GM03348 (cell line): ENCODE measurements at regions not wholly inside any gene's neighbourhood (a gene's known extent, or its start where the extent isn't known, plus 50 kb on each side); places are given as distances from the start of the nearest gene placed in this dataset.
A peak's percentile ranks its signal among the peaks of the same experiment; 100 is the strongest.

Experiments used
- DNase-seq: peaks from one replicate; pipeline ENCODE4 v3.0.0; 2012; ENCODE audit warnings: low spot score

- DNase-seq, result no peak
These were observed 106.0 kb upstream of the FAR2 start for GRCh38 chr12:29043069-29043468.

GRCh38 chr12:29044799-29045198, 104.3 kb upstream of the FAR2 start:
- DNase-seq, result no peak

DNA sequence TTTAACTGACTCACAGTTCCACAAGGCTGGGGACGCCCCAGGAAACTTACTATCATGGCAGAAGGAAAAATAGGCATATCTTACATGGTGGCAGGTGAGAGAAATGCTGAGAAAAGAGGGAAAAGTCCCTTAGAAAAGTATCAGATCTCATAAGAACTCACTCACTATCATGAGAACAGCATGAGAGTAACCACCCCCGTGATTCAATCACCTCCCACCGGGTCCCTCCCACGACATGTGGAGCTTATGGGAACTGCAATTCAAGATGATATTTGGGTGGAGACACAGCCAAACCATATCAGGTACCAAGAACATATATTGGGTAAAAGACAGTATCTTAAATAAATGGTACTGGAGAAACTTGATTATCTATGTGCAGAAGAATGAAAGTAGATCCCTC, 100.3 kb upstream of the FAR2 start:
- no peak for DNase-seq

DNA sequence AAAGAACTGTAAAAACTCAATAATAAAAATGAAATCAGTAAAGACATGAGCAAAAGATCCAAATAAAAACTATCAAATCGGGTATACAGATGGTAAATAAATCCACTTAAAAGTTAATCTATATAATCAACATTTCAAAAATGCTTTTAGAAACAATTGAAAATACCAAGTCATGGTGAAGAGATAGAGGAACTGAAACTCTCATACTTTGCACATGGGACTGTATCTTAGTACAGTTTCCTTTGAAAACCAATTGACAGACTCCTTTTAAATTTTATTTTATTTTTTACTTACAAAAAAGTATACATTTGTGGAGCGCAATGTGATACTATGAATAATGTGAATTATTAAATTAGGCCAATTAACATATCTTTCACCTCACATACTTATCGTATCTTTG, 98.6 kb upstream of the FAR2 start:
- DNase-seq, result no peak

DNA sequence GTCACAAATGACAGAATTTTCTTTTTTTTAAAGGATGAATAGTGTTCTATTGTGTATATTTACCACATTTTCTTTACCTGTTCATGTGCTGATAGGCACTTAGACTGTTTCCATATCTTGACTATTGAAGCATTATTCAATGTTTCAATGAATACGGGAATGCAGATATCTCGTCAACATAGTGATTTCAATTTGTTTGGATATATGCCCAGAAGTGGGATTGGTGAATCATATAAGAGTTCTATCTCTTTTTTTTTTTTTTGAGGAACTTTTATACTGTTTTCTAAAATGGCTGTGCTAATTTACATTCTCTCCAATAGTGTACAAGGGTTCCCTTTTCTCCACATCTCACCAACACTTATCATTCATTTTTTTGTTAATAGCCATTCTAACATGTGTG, 97.9 kb upstream of the FAR2 start:
- no peak for DNase-seq

- no peak for DNase-seq
These were observed 95.5 kb upstream of the FAR2 start for GRCh38 chr12:29053567-29053966.

DNA sequence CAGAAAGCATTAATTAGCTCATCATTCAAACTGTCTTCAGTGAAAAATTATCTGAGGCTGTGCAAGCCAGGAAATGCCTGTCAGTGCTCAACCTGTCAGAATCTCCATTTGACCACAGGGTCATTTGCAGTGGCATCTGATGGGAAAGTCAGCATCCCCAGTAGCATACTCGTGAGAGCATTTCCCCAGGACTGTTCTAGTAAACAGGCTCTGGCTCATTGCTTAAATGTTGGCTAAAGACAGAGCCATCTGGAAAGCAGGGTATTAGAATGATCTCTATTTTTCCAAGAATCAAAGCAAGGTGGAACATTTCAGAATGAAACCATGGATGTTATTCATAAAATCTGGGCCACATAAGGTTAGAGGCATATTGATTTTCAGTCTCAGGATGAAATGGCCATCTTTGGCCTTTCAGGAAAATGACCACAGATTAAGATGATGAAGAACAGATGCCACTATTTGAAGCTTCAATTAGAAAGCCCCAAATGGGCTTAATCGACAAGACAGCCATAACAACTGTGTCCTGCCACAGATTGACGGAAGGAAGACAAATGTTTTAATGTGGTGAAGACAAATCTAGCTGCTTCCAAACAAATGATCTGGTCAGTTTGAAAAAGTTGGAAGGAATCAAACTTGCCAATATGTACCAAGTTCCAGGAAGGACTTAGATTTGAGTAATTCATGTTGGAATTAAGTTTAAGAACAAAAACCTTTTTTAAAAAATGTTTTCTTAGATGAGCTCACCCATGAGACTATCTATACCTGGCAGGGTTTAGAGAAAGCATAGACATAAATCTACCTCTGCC, 94.0 kb upstream of the FAR2 start:
- DNase-seq, result no peak

DNA sequence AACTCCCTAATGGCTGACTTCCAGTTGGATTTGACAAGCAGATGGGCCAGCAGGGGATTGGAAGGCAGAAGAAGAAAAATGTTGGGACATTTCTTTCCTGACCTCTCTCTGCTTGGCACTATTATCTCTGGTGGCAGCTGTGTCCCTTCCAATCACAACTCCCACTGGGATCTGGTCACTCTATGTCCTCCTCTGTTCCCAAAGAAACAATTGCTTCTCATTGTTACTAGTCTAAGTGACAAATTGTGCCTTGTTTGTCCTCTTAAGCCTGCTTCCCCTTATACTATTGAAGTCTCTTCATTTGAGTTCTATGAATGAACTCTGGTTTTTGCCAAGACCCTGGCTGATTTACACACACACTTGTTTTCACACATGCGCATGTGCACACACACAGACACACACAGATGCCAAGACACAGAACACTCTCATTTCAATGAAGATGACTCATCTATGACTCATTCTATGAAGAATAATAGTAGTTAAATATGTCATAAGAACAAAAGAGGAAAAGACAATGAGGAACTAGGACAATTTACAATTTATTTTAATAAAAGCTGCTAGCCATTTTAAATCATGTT, 83.0 kb upstream of the FAR2 start:
- DNase-seq, result no peak

GRCh38 chr12:29067430-29067829, 81.6 kb upstream of the FAR2 start:
- no peak for DNase-seq

DNA sequence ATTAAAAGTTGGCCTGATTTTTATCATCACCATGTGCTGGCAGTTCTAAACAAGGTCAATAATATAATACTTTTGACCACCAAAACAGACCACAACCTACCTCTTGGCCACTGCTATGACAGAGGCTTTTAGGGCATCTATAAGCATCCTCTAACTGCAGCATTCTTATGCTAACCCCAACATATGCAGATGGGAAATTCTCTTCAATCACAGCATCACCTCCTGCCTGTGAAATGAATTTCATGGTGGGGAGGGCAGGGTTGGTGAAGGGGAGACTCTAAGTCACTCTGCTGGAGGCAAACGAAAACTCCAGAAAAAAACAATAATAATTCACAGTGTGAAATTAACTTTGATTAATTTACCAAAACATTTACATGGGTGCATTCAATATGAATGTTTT, 78.8 kb upstream of the FAR2 start:
- no peak for DNase-seq

DNA sequence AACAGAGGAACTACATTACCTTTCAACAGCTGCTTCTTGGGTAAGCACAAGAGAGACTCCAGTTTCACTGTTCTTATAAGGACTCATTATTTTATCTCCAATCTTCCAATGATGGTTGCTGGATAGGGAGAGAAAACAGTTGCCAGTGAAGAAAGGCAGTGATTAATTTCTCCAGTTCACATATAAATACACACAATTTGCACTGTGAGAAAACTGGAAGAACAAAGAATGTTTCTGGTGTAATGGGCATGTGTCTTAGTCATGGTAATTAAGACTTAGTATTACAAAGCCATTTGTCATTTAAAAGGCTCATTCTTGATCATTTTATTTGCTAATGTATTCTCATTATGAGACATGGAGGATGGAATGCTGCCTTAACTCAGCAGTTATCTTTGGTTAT, 78.0 kb upstream of the FAR2 start:
- no peak for DNase-seq

DNA sequence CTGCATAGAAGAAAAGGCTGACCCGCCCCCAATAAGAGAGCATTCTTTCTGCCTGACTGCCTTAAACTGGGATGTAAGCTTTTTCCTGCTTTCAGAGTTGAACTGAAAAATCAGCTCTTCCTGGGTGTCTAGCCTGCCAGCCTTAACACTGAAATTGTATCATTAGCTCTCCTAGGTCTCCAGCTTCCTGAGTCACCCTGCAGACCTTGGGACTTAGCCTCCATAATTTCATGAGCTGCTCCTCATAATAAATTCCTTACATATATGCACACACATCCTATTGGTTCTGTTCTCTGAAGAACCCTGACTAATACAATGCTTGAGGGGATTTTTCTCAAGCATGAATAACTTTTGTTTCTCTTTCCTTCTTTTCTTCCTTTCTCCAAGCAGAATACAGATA, 76.4 kb upstream of the FAR2 start:
- DNase-seq, result no peak

DNA sequence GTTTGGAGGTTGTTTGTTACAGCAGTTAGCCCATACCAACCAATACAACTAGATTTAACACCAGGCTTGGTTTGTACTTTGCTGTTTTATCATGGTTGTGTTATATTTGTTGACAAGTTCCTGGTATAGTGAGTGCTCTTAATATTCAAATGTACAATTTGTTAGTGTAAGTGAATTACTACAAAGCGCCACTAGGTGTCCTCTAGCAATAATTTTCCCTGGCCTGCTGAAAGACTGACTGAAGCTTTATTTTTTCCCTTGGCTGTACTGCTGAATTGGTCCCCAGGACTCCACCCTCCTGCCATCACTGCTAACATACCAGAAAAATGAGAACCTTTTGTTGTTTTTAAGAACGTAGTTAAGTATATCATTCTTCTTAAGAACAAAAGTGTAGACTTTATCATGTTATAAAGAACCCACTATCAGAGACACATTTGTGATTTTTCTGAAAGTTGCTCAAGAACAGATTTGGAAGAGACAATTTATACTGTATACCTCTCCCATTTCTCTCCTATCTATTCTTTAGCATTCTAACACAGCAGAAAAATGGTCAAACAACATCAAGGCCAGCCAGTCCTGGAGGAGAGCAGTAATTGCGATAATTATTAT, 75.3 kb upstream of the FAR2 start:
- DNase-seq, result peak; percentile 59

GRCh38 chr12:29081101-29081500, 68.0 kb upstream of the FAR2 start:
- DNase-seq, result no peak

DNA sequence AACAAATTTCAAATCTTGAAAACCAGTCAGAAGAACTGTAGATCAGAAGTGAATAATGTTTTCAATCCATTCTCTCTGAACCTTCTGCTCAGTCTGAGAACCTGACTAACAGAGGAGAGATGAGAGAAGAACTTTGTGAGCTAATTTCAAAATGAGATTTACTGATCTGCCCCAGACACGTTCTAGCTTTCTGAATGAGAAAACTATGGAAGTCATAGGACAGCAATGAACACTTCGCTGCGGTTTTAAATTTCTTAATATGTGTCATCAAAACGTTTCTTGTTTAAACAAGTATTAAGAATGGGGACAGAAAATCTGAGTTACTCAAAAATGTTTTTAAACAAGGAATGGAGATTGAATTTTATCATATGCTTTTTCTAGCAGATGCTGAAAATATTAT, 66.6 kb upstream of the FAR2 start:
- DNase-seq, result no peak

GRCh38 chr12:29086325-29087271, 62.5 kb upstream of the FAR2 start:
- no peak for DNase-seq

DNA sequence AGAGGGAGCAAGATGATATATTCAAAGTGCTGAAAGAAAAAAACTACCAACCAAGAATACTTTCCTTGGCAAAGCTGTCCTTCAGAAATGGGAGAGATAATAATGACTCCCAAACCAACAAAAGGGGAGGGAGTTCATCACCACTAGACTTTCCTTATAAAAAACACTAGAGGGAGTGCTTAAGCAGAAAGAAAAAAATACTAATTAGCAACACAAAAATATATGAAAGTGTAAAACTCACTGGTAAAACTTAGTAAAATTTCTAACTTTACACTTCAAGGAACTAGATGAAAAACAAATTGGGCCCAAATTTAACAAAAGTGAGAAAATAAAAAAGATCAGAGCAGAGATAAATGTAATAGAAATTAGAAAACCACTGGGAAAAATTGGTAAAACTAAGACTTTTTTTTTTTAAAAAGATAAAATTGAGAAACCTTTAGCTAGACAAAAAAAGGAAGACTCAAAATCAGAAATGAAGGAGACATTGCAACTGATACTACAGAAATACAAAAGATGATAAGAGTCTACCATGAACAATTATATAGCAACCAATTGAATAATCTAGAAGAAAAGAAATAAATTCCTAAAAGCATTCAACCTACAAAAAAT, 60.4 kb upstream of the FAR2 start:
- peak; percentile 39 for DNase-seq
